Fibroblast of mammary gland (primary cell): ENCODE measurements at regions not wholly inside any gene's neighbourhood (a gene's known extent, or its start where the extent isn't known, plus 50 kb on each side); places are given as distances from the start of the nearest gene placed in this dataset.

ENCODE experiments used
- DNase-seq: peaks from one replicate; pipeline ENCODE4 v3.0.0-alpha.2; 2010; ENCODE audit warnings: low read depth
- H3K4me3 ChIP-seq: 2 replicates; pipeline ENCODE4 v1.5.1; 2011; ENCODE audit warnings: low read depth, mild to moderate bottlenecking, low read length, moderate library complexity; ENCODE audit not compliant: control insufficient read depth
- CTCF ChIP-seq: conservative IDR thresholded peaks from 2 replicates; pipeline ENCODE4 v1.5.1; 2011; ENCODE audit warnings: low read depth, low read length, inconsistent platforms; ENCODE audit not compliant: control insufficient read depth, insufficient read depth

DNA sequence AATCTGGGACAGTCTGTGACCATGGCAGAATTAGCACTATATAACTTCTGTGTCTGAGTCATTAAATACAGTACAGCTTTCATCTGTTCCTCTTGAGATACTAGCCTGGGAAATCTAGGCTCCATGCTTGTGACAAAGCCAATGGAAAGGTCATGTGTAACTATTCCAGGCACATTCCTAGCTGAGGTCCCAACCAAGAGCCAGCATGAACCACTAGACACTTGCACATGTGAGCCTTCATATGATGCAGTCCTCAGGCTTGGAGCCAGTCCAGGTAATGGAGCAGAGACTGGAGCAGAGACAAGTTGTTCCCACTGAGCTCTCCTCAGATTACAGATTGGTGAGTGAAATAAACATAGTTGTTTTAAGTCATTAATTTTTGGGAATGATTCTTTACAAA is 412.4 kb upstream of the ZNF462 start:
- no peak overlapping the region for H3K4me3 ChIP-seq
- DNase-seq: no peak
- TF ChIP-seq CTCF: no peak

- TF ChIP-seq CTCF: no peak
- DNase-seq: no peak
- H3K4me3 ChIP-seq: no peak overlapping the region
Measured at GRCh38 chr9:106451223-106451622, 411.7 kb upstream of the ZNF462 start.

DNA sequence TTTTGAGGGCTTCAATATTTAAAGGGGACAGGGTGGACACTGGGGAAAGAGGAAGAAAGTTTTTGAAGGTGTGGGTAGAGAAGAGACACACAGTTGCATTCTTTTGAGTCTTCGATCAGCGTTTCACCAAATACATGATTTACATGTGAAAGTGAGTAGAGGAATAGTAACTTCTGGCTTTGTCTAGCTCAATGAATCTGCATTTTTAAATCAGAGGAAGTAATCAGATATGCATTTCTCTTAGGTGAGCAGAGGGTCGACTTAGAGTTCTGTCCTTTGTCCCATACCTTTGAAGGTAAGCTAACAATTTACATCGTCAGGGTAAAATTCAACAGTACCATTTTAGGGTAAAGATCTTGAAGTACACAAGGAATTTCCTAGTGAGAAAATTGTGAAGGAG is 406.4 kb upstream of the ZNF462 start:
- no peak for TF ChIP-seq CTCF
- DNase-seq: no peak
- H3K4me3 ChIP-seq: no peak overlapping the region

DNA sequence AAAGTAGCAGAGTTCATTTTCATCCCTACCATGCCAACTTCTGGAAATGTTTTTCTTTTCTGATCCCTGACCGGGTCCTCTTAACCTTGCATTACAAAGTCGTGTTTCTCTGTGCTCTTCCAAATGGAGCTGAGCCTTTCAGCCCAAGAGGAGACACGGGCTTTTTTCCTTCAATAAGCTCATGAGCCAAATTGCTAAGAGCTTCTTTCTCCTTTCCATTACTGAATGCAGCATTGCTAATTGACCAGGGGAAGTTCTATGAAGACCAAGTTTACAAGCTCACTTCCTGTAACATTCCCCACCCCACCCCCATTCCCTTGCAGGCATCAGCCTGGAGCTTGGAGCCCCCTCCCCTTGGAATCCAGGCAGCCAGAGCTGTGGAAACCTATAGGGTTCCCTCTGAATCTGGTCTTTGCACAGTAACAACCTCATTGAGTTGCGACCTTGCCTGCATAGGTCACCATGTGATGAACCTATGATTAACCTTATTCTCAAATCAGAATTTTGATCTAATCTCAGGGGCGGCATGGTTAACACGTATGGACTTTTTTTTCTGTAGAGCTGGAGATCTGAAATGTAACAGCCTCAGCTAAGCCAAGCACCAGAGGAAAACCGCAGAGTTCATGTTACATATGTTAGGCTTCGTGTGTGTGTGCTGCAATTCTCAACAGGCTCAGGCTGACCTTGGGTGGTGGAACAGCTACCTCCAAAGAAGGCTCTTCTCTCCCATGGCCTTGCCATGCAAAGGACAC is 395.7 kb upstream of the ZNF462 start:
- no peak for TF ChIP-seq CTCF
- no peak overlapping the region for H3K4me3 ChIP-seq
- no peak for DNase-seq

DNA sequence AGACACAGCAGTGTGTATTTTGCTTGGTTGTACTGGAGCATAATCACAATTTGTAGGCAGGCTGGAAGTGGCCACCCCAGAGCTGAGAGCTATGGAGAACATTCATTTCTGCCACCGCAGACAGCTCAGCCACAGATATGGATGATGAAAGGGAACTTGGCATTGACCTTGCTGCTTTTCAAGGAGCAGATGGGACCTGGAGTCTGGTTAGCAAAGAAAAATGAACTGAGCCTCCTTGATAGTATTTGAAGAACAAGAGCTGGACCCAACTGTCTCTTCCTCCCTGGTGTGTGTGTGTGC is 395.2 kb upstream of the ZNF462 start:
- no peak for TF ChIP-seq CTCF
- DNase-seq: no peak
- no peak overlapping the region for H3K4me3 ChIP-seq

DNA sequence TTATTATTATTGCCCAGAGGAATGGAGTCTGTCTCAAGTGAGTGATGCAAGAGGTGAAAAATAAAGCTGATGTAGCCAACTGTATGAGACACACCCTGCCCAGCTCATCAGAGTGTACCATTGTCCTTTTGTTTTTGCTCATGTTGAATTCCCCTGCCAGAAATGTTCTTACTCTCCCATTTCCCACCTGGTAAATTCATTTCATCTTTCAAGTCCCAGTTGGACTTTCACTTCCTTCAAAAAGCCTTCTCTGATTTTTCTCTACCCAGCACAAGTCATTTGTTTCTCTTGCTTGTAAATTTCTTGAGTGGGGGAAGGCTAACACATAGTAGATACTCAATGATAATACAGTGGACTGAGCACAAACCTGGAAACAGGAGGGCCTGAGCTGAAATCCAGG is 394.5 kb upstream of the ZNF462 start:
- no peak overlapping the region for H3K4me3 ChIP-seq
- no peak for DNase-seq
- no peak for TF ChIP-seq CTCF

DNA sequence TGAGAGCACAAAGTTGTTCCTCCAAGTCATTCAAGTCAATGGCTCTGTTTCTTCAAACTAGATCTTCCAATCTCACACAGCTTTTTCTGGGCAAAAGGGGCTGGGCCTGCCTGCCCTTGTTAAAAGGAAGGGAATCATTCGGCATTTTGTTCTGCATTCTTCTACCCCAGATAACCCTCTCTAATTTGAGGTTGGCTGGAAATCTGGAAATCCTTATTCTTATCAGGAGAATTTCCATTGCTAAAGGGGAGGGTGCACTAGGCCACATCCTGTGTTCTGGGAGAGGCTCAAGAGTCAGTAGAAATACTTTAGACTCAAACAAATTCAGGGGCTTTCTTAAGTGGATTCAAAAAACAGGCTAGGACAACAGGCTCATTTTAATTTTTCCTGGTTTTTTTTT is 384.7 kb upstream of the ZNF462 start:
- TF ChIP-seq CTCF: no peak
- DNase-seq: no peak
- H3K4me3 ChIP-seq: no peak overlapping the region
